RCC 7860 (cell line): ENCODE measurements at regions not wholly inside any gene's neighbourhood (a gene's known extent, or its start where the extent isn't known, plus 50 kb on each side); places are given as distances from the start of the nearest gene placed in this dataset.

Source experiments
- DNase-seq: peaks from one replicate; pipeline ENCODE4 v3.0.0-alpha.2; 2015; ENCODE audit warnings: low spot score
- FAIRE-seq: peaks from 2 replicates; lab custom pipeline; 2012; peaks lifted over from hg19 to GRCh38; lab: Jason Lieb, UNC

DNA sequence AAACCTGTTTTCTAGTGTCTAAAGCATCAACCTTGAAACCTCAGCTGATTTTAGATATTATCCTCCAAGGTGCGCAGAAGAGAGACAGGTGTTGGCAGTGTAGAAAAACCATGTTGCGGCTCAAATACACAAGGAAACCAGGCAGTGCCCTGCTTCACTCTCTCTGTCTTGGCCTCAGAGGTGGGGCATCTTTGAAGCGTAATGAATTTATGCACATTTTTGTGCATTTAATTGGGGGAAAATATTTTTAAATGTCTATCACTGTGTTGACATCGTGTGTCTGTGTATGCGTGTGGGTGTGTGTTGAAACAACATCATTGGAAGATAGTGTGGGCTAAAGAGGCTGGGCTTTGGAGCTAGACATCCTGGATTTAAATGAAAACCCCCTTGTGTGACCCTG, 334.0 kb upstream of the CHD6 start:
- DNase-seq (no peak), FAIRE-seq (no peak)

DNA sequence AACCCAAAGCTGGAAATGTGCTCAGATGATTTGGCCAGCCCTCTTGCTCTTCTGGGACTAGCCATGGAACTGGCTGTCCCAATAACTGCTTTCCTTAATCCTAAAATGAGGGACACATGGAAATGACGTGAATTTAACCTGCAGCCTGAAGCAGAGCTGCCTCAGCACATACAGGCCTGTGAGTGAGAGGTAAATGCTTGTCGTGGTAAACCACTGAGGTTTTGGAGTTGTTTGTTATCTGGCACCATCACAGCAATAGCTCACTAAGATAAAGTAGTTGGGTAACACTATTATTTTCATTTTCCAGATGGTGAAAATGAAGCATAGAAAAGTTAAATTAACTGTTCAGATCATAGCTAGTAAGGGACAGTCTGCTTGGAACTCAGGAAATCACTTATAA, 333.4 kb upstream of the CHD6 start:
- FAIRE-seq = no peak
- no peak for DNase-seq

DNA sequence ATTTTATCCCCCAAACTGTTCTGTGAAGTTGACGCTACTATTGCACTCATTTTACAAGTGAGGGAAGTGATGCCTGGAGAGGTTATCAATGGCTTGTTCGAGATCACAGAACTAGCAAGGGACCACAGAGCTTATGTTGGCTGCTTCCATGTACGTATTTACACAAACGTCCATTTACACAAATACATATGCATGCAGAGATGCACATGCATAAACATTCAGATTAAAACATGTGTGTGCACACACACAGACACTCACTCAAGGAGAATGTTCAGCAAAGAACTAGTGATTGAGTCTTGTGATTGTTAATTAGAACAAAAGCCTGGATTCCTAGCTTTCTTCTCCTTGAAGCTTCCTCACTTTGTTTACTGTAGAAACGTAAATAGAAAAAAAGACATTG, 321.5 kb upstream of the CHD6 start:
- DNase-seq (no peak), FAIRE-seq (no peak)

DNA sequence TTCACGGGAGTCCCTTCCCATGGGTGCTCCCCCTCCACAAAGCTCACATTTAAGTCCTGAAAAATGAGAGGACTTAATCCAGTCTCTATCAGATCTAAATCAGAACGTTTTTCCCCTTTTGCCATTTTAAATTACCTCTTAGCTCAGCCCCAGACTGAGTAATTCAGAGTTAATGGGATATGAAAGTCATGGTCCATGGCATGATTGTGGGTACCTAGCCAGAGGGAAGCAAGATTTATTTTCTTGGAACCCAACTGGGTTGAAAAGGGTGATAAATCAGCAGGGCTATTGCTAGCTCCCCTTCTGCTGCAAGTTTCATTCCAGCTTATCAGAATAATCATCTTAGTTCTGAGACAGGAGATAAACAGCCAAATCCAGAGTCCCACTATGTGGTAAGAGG, 320.2 kb upstream of the CHD6 start:
- no peak for FAIRE-seq
- DNase-seq = no peak

DNA sequence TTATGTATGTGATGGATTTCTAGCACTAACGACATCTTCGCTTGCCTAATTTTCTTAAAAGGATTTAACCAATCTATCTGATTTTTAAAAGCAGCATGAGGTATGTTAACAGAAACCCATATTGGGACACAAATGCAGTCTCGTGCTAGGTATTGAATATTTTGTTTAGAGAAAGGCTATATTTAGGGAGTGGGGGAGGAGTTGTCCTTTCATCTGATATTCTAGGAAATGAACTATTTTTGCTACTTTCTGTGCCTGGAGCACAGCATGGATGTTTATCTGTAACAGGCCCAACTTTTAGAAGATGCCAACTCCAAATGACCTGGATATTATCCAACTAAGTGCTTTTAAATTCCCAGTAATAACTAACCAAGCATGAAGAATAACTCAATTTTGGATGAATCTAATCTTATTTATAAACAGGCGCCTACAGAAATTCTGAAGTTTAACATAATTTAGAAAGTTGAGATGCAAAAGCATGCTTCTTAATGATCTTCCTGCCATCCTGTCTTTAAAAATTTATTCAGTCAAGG, 317.1 kb upstream of the CHD6 start:
- FAIRE-seq (no peak), DNase-seq (no peak)

DNA sequence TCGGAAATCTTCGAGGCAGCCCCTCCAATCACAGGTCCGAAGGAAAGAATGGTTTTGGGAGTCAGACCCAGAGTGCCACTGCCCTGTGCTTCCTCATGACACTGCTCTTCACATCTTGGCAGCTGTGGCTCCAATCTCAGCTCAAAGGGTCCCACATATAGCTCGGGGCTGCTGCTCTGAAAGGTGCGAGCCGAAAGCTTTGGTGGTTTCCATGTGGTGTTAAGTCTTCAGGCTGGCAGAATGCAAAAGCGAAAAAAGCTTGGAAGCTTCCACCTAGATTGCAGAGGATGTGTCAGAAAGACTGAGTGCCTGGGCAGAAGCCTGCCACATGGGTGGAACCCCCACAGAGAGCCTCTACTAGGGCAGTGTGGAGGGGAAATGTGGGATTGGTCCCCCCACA, 314.3 kb upstream of the CHD6 start:
- FAIRE-seq = no peak

DNA sequence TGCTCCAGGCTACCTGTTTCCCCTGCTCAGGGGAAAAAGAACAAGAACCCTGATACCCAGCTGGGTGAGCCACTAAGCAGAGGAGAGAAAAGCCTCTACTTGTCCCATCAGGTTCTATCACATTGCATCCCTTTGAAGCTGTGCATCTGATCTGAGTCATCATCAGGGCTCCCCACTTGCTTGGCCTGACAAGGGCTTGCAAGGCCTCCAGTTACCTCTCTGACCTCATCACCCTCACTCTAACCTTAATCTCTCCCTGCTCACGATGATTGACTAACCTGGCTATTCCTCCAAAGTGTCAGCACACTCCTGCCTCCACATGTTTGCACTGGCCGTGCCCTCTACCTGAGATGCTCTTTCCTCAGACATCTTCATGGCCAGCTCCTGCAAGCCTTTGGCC, 309.5 kb upstream of the CHD6 start:
- FAIRE-seq (no peak), DNase-seq (no peak)

More for the DNA sequence above, 314.3 kb upstream of the CHD6 start:
- DNase-seq = no peak

DNA sequence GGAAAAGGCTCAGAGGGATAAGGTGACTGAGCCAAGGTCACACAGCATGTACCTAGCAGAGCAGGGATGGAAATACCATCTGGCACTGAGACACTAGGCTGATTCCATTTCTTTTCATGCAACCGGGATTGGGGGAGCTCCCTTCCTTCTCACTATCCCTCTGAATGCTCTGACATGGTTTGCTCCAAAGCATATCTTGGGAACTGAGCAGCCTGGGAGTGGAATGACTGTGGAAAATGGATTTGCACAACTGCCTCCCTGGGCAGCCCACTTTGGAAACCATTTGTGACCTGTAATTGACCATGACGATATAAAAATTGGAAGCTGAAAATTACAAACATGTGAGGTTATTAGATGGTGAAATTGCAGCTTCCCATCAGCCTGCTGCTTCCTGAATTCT, 309.0 kb upstream of the CHD6 start:
- no peak for FAIRE-seq
- no peak for DNase-seq

DNA sequence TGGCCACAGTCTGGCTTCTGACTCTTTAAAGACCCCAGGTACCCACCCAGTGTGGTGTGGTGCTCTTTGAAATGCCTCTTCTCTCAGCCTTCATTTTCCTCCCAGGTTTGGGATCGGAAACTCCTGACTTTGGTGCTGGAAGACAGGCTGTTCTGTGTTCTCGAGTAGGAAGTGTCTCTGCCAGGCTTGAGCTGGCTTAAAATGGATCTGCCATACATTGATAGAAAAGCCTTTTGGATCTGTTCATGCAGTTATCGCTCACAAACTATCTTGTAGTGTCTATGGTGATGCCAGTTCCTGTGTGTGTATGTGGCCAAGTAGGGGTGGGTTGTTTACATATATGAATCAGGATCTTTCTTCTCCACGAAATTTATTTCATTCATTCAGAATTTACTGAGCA, 307.3 kb upstream of the CHD6 start:
- FAIRE-seq = no peak

DNA sequence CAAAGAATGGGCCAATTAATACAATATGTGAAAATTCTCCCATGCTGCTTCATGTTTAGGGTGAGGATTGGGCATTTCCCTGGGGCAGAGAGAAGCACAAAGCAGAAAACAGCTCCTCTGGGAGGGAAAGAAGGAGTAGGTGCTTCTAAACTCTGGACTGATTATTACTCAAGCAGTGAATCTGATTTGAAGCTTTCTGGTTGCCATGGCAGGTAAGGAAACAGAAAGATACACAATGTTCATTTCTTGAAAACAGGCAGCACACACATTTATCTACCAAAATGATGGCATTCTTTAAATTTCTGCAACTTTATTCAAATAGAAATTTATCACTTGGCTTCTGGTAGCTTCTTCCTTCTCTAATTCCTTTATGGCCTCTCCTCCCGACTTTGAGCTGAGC, 305.4 kb upstream of the CHD6 start:
- no peak for FAIRE-seq
- DNase-seq = no peak

More for the DNA sequence above, 307.3 kb upstream of the CHD6 start:
- DNase-seq = no peak

DNA sequence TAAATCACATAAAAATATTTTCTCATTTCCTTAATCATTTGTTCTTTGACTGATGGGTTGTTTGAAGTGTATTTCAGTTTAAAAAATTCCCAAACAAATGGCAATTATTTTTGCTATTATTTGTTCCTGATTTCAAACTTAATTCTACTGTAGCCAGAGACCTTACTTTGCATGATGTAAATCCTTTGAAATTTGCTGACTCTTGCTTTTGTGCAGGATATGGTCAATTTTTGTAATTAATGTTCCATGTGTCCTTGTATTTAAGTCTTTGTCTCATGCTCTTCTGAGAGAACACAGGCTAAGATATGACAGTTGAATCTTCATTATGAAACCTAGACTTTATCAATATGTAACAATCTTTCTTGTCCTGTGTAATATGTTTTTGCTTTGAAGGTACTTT, 295.0 kb upstream of the CHD6 start:
- FAIRE-seq = no peak

DNA sequence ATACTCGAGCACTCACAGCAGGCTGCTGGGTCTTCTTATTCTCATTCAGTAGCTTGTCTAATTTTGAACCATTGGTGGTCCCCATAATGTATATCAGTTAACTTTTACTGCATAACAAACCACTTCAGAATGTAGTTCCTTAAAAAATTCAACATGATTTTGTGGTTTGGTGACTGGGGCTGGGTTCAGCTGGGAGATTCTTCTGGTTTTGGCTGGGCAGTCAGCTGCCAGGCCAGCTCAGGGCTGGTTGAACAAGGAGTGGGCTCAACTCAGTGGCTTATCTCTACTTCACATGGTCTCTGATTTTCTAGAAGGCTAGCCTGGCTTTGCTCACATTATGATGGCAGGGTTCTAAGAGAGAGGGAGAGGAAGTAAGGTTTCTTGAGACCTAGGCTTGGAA, 292.4 kb upstream of the CHD6 start:
- DNase-seq (no peak), FAIRE-seq (no peak)

More for the DNA sequence above, 295.0 kb upstream of the CHD6 start:
- DNase-seq = no peak

DNA sequence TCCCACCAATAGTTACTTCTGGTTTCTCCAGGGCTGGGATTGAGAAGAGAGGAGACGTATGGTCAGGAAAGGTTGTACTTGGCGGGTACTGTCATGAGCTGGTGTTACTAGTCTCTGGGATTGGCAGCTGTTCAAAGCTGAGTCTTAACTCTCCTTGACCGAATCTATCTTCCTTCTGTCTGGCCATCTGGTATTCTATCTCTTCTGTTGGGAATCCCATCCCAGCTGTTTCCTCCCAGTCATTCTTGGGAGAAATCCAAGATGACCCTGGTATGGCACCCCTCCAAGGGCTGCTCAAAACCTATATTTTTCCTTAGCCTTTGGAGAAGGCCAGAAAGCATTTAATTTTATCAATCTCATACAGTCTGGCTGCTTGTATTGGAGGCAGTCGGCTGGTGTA, 287.0 kb upstream of the CHD6 start:
- DNase-seq (no peak), FAIRE-seq (no peak)

DNA sequence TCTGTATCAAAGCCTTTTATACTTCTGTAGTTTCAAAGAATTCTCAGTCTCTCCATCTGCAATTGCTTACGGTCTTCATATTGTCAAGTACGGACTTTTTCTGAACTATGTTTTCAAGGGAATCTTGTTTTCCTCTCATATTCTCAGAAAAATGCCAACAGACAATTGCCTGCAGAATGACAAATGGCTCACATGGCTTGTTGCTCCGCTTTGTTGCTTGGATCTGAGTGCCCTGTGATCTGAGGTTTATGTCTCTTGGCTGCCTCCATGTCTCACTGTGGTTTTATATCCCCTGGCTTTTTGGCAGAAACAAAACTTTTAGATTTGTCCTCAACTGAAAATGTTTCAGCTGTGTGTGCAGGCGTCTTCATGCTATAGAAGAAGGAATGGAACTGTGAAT, 285.4 kb upstream of the CHD6 start:
- DNase-seq (no peak), FAIRE-seq (no peak)

DNA sequence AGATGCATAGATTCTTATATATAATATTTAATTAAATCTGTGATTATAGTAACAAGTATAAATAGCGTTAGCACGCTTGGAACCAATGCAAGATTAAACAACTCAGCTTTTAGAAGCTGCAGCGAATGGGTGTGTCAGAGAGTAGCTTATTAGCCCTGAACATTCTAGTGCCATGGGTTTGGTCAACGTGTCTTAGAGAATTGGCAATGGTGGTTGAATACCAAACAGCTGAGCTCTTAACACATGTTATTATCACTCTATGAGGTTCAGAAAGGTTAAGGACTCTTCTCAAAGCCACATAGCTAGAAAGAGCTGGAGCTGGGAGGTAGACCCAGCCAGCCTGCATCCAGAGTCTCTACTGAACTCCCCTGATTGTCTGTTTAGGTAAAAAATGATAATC, 284.2 kb upstream of the CHD6 start:
- DNase-seq (no peak), FAIRE-seq (no peak)

DNA sequence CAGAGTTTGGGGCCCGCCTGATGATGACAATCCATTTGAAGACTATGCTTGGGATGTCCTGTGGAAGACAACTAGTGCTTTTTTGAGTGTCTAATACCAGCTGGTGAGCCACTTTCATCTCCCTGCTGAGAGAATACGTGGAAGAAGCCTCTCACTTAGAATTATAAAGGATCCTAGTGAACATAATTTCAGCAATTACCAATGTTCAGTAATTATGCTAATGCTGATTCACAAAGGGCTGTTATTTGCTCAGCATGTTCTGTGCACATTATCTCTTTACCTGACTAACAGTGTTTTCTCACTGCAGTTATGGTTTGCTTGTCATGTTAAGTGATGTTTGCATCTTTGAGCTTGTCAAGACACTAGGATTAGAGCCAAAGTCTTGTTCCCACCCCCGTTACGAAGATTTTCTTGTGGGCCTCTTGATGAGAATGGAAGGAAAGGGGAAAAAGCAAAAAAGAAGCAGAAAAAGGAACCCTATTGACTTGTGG, 282.1 kb upstream of the CHD6 start:
- no peak for FAIRE-seq

DNA sequence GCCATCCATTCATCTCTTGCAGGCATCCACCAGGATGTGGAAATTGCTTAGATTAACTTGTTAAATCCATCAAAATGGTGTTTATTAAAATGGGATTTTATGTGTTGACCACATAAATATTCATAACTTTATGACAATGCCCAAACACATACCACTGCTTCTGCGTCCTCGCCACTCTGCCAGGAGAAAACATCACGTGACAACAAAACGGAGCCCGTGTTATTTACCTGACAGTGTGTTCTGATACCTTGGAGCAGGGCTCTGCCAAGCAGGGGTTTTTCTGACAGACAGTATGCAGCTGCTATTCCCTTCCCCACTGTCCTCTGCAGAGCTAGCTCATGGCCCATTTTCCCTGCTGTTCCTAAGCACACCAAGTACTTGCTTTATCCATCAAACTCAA, 279.5 kb upstream of the CHD6 start:
- FAIRE-seq = no peak
- DNase-seq = no peak

More for the DNA sequence above, 282.1 kb upstream of the CHD6 start:
- no peak for DNase-seq

DNA sequence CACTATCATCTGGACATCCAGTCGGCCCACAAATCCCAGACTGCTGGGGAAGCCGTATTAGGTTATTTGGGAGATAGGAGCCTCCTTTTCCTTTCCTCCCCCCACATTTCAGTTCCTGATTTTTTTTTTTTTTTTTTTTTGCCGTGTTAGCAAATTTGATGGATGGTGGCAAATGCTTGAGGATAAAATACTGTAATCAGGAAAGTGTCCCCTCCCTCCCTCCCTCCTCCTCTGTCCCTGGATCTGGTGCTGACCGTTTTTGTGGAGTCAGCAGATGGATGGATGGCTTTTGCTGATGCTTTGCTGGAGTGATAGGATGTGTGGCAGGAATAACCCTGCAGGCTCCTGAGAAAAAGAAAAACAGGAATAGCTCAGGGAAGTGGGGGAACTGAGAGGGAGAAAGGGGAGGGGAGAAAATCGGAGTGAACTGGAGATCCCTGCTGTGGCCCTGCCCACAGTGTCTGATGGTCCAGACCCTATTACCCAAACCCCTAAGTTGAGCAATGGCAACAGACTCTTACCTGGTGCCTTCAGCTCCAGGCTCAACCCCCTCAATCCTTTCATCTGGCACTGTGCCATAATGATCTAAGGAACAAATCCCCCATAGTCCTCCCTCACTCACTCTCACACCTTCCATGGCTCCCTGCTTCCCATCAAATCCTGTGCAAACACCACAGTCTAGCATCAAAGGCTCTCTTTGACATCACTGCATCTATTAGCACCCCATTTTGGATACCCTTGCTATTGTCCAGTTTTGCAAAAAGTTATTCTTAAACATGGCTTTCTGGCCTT, 277.3 kb upstream of the CHD6 start:
- no peak for FAIRE-seq
- no peak for DNase-seq

DNA sequence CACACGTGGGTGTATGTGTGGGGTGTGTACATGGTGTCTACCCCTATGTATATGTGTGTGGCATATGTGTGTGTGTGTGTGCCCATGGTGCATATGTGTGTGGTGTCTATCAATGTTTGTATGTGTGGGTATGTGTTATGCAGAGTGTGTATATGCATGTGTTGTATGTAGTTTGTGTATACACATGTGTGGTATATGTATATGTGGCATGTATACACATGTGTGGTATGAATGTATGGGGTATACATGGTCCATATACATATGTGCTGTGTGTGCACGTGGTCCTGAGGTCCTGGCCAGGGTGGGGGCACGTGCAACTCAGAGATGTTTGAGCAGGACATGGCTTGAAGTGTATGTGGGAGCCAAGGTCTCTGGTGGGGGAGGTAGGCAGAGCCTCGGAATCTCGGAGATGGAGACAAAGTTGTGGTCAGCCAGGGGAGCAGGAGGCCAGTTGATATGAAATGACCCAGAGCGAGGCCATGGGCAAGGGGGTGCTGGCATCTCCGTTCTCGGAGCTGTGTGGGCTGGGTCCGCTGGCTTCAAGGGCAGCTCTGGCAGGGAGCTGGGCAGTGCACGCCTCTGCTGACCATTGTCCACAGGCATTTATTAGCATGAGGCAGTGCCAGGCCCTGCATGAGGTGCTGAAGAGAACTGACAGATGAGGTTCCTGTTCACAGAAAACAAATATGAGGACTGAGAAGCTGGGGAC, 276.2 kb upstream of the CHD6 start:
- FAIRE-seq (no peak), DNase-seq (no peak)

DNA sequence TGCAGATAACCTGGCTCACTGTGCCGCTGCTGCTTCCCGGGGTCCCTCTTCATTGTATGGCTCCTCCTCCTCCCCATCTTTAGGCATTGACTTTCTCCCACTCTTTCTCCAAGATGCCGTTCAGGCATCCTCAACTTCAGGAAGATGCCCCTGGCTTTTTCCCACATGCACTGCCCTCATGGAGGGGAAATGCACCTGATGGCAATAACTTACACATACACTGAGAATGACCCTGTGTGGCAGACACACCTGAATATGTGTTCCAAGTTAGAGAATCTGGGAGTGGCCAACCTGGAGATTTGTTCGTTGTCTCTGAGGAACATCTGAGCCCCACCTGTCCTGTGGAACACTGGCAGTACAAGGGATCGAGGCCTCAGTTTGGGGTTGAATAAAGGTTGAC, 273.9 kb upstream of the CHD6 start:
- DNase-seq = no peak
- FAIRE-seq = no peak

DNA sequence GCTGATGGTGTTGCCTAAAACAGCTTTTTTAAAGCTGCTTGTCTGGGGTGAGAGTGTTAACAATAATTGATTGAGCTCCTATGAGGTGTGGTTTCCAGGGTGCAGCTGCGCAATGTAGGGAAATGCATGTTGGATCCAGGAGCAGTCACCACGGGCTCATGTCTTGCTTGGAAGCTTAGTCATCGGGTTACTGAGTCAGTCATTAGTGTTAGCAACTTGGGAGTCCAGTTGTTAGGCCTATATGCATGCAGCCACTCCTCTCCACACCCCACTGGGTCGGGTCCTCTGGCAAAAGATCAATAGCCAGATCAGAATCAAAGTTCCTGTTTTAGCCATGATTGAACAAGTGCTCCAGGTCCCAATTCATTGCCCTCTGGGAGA, 271.7 kb upstream of the CHD6 start:
- FAIRE-seq = no peak
- no peak for DNase-seq
